Midbrain (tissue), 1 donor: ENCODE measurements at regions not wholly inside any gene's neighbourhood (a gene's known extent, or its start where the extent isn't known, plus 50 kb on each side); places are given as distances from the start of the nearest gene placed in this dataset.
"Not testable (repeated sequence)": the region's sequence is repeated elsewhere in the genome, so short reads cannot be mapped to it uniquely, and the experiment has no call there.

Experiments
- DNase-seq: peaks from one replicate; lab custom pipeline; 2025; lab: John Stamatoyannopoulos, UW

- no peak for DNase-seq
Measured at GRCh38 chr20:43364001-43364400, 93.7 kb upstream of the SRSF6 start.

GRCh38 chr20:43363506-43363905, 94.2 kb upstream of the SRSF6 start:
- no peak for DNase-seq

- DNase-seq, result no peak
Measured at GRCh38 chr20:43361526-43361925, 96.2 kb upstream of the SRSF6 start.

- no peak for DNase-seq
Measured at GRCh38 chr20:43360016-43360415, 97.7 kb upstream of the SRSF6 start.

GRCh38 chr20:43358811-43359210, 98.9 kb upstream of the SRSF6 start:
- DNase-seq, result no peak

GRCh38 chr20:43357352-43357751, 100.3 kb upstream of the SRSF6 start:
- DNase-seq, result no peak

GRCh38 chr20:43355610-43356009, 102.1 kb upstream of the SRSF6 start:
- DNase-seq, result no peak

- no peak for DNase-seq
Measured at GRCh38 chr20:43352996-43353395, 104.7 kb upstream of the SRSF6 start.

- DNase-seq, result not testable (repeated sequence)
Measured at GRCh38 chr20:43350694-43351093, 107.0 kb upstream of the SRSF6 start.

GRCh38 chr20:43349841-43350240, 107.9 kb upstream of the SRSF6 start:
- DNase-seq, result no peak

GRCh38 chr20:43347839-43348238, 109.9 kb upstream of the SRSF6 start:
- DNase-seq, result not testable (repeated sequence)

- no peak for DNase-seq
Measured at GRCh38 chr20:43345676-43346075, 112.0 kb upstream of the SRSF6 start.

- no peak for DNase-seq
Measured at GRCh38 chr20:43341511-43341910, 116.2 kb upstream of the SRSF6 start.

- peak; percentile 0 for DNase-seq
Measured at GRCh38 chr20:43337036-43337435, 120.7 kb upstream of the SRSF6 start.

GRCh38 chr20:43334080-43334479, 123.6 kb upstream of the SRSF6 start:
- no peak for DNase-seq

- no peak for DNase-seq
Measured at GRCh38 chr20:43331906-43332305, 125.8 kb upstream of the SRSF6 start.

- DNase-seq, result no peak
Measured at GRCh38 chr20:43328697-43329096, 129.0 kb upstream of the SRSF6 start.

GRCh38 chr20:43327234-43327633, 130.5 kb upstream of the SRSF6 start:
- not testable (repeated sequence) for DNase-seq

- no peak for DNase-seq
Measured at GRCh38 chr20:43325926-43326325, 131.8 kb upstream of the SRSF6 start.

GRCh38 chr20:43323592-43323991, 133.9 kb upstream of the PTPRT start:
- no peak for DNase-seq

- DNase-seq, result no peak
Measured at GRCh38 chr20:43322851-43323250, 133.1 kb upstream of the PTPRT start.

GRCh38 chr20:43320536-43320935, 130.8 kb upstream of the PTPRT start:
- DNase-seq, result no peak

- DNase-seq, result no peak
Measured at GRCh38 chr20:43318755-43319297, 129.1 kb upstream of the PTPRT start.

- no peak for DNase-seq
Measured at GRCh38 chr20:43316271-43316670, 126.6 kb upstream of the PTPRT start.

GRCh38 chr20:43309266-43309665, 119.6 kb upstream of the PTPRT start:
- no peak for DNase-seq
